ENCODE measurements at regions not wholly inside any gene's neighbourhood (a gene's known extent, or its start where the extent isn't known, plus 50 kb on each side); places are given as distances from the start of the nearest gene placed in this dataset.

- no peak for TF ChIP-seq GATA2 (IDR thresholded peaks at IDR 0.05; ENCODE audit: low read depth, low read length)
- no peak for TF ChIP-seq GATA3 (IDR thresholded peaks at IDR 0.05; ENCODE audit: low read depth, low read length)
Measured at GRCh38 chr3:117666812-117667211, 957.2 kb downstream of the TUSC7 start.
